SK-N-MC (cell line): ENCODE measurements at regions not wholly inside any gene's neighbourhood (a gene's known extent, or its start where the extent isn't known, plus 50 kb on each side); places are given as distances from the start of the nearest gene placed in this dataset.

Source experiments
- EZH2 ChIP-seq: fragments of 200-600 bp; sonication (generic); IDR thresholded peaks from one replicate; pipeline ENCODE4 v1.6.1; 2017; ENCODE audit warnings: antibody characterized with exemption
- FOXP2 ChIP-seq: optimal IDR thresholded peaks from 2 replicates; pipeline ENCODE3; 2011; ENCODE audit warnings: mild to moderate bottlenecking, moderate library complexity; ENCODE audit not compliant: insufficient read depth; ENCODE audit errors: extremely low read length, control extremely low read depth
- POLR2AphosphoS5 ChIP-seq: IDR thresholded peaks from 2 replicates; pipeline ENCODE4 v1.6.1; 2012; ENCODE audit warnings: mild to moderate bottlenecking, low read depth, low read length, borderline replicate concordance

DNA sequence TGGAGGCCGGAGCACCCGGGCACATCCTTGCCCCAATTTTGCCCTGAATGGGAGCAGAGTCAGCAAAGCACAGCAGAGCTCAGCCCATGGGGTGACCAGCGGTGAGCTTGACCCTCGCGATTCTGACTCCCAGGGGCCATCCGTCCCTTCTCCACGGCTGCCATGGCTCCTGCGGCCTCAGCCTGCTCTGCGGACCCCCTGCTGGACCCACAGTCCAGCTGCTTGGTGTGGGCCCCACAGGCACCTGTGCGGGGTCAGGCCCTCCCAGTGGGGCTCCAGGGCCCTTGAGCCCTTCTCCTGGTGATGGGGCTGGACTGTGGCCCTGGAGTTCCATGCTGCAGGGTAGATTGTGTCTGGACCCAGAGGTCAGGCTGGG, 144.2 kb downstream of the ENGASE start:
- TF ChIP-seq POLR2AphosphoS5 (no peak), EZH2 (no peak), FOXP2 (no peak)
